A549 (cell line): ENCODE measurements at regions not wholly inside any gene's neighbourhood (a gene's known extent, or its start where the extent isn't known, plus 50 kb on each side); places are given as distances from the start of the nearest gene placed in this dataset.

Source experiments
- CHD2 ChIP-seq: fragments of 150-350 bp; IDR thresholded peaks from 2 replicates; pipeline ENCODE4 v1.6.1; 2014; ENCODE audit warnings: low read length; ENCODE audit not compliant: partially characterized antibody
- KDM1A ChIP-seq: fragments of 200-600 bp; sonication (generic); IDR thresholded peaks from 2 replicates; pipeline ENCODE4 v1.6.1; 2016; ENCODE audit warnings: low read depth, mild to moderate bottlenecking
- MAZ ChIP-seq: fragments of 150-350 bp; IDR thresholded peaks from 2 replicates; pipeline ENCODE4 v1.6.1; 2014; ENCODE audit warnings: antibody characterized with exemption, low read depth, low read length, borderline replicate concordance
- POLR2A ChIP-seq: IDR thresholded peaks from 2 replicates; pipeline ENCODE4 v1.6.1; 2012; ENCODE audit warnings: mild to moderate bottlenecking, low read length
- RCOR1 ChIP-seq: fragments of 150-350 bp; IDR thresholded peaks from 2 replicates; pipeline ENCODE4 v1.6.1; 2014; ENCODE audit warnings: antibody characterized with exemption, low read length, low read depth
- SMC3 ChIP-seq: fragments of >200 bp; sonication (Bioruptor Twin); formaldehyde crosslinking; IDR thresholded peaks from 3 replicates; pipeline ENCODE4 v1.6.1; 2018; ENCODE audit warnings: inconsistent platforms
- TF ChIP-seq, protein P1 (sequence below): fragments of >200 bp; sonication (Bioruptor Twin); formaldehyde crosslinking; IDR thresholded peaks from 3 replicates; pipeline ENCODE4 v1.5.1; 2016
- TF ChIP-seq, protein P2 (sequence below): fragments of 150-350 bp; IDR thresholded peaks from 2 replicates; pipeline ENCODE4 v1.6.1; 2014; ENCODE audit warnings: low read depth, mild to moderate bottlenecking, low read length
- TF ChIP-seq, protein P3 (sequence below): fragments of 200-600 bp; sonication (generic); IDR thresholded peaks from 2 replicates; pipeline ENCODE4 v1.6.1; 2016; ENCODE audit warnings: antibody characterized with exemption, mild to moderate bottlenecking, moderate library complexity
- TF ChIP-seq, protein P4 (sequence below): fragments of 250-450 bp; sonication (Bioruptor Pico); IDR thresholded peaks from 2 replicates; pipeline ENCODE4 v1.5.0; 2021; ENCODE audit warnings: mild to moderate bottlenecking, moderate library complexity, borderline replicate concordance
- TF ChIP-seq, protein P5 (sequence below): IDR thresholded peaks from 2 replicates; pipeline ENCODE4 v1.6.1; 2012; ENCODE audit warnings: low read depth, borderline replicate concordance

DNA sequence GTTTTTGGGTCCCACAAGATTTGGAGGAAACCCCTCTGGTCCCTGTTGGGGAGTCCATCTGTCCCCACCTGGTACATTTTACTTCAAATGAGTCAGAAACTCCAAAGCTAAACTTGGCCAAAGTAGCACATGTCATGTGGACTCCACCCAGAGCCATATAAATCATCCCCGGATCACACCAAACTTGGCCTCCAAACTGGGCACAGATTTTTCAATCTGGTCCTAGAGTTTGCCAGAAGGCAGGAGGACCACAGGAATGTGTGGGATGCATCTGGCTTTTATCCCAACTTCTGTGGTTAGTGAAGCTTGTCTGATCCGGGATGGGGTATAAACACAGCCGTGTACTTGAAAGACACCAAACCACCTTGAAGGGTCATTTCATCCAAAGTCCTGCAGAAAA, 66.3 kb downstream of the MAT2B start:
- TF ChIP-seq, protein P1, sequence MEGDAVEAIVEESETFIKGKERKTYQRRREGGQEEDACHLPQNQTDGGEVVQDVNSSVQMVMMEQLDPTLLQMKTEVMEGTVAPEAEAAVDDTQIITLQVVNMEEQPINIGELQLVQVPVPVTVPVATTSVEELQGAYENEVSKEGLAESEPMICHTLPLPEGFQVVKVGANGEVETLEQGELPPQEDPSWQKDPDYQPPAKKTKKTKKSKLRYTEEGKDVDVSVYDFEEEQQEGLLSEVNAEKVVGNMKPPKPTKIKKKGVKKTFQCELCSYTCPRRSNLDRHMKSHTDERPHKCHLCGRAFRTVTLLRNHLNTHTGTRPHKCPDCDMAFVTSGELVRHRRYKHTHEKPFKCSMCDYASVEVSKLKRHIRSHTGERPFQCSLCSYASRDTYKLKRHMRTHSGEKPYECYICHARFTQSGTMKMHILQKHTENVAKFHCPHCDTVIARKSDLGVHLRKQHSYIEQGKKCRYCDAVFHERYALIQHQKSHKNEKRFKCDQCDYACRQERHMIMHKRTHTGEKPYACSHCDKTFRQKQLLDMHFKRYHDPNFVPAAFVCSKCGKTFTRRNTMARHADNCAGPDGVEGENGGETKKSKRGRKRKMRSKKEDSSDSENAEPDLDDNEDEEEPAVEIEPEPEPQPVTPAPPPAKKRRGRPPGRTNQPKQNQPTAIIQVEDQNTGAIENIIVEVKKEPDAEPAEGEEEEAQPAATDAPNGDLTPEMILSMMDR: no peak
- TF ChIP-seq, protein P2, sequence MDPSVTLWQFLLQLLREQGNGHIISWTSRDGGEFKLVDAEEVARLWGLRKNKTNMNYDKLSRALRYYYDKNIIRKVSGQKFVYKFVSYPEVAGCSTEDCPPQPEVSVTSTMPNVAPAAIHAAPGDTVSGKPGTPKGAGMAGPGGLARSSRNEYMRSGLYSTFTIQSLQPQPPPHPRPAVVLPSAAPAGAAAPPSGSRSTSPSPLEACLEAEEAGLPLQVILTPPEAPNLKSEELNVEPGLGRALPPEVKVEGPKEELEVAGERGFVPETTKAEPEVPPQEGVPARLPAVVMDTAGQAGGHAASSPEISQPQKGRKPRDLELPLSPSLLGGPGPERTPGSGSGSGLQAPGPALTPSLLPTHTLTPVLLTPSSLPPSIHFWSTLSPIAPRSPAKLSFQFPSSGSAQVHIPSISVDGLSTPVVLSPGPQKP: no peak
- TF ChIP-seq, protein P3, sequence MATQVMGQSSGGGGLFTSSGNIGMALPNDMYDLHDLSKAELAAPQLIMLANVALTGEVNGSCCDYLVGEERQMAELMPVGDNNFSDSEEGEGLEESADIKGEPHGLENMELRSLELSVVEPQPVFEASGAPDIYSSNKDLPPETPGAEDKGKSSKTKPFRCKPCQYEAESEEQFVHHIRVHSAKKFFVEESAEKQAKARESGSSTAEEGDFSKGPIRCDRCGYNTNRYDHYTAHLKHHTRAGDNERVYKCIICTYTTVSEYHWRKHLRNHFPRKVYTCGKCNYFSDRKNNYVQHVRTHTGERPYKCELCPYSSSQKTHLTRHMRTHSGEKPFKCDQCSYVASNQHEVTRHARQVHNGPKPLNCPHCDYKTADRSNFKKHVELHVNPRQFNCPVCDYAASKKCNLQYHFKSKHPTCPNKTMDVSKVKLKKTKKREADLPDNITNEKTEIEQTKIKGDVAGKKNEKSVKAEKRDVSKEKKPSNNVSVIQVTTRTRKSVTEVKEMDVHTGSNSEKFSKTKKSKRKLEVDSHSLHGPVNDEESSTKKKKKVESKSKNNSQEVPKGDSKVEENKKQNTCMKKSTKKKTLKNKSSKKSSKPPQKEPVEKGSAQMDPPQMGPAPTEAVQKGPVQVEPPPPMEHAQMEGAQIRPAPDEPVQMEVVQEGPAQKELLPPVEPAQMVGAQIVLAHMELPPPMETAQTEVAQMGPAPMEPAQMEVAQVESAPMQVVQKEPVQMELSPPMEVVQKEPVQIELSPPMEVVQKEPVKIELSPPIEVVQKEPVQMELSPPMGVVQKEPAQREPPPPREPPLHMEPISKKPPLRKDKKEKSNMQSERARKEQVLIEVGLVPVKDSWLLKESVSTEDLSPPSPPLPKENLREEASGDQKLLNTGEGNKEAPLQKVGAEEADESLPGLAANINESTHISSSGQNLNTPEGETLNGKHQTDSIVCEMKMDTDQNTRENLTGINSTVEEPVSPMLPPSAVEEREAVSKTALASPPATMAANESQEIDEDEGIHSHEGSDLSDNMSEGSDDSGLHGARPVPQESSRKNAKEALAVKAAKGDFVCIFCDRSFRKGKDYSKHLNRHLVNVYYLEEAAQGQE: no peak
- TF ChIP-seq RCOR1 (no peak), POLR2A (no peak), KDM1A (no peak), SMC3 (no peak), MAZ (no peak), CHD2 (no peak)
- TF ChIP-seq, protein P4, sequence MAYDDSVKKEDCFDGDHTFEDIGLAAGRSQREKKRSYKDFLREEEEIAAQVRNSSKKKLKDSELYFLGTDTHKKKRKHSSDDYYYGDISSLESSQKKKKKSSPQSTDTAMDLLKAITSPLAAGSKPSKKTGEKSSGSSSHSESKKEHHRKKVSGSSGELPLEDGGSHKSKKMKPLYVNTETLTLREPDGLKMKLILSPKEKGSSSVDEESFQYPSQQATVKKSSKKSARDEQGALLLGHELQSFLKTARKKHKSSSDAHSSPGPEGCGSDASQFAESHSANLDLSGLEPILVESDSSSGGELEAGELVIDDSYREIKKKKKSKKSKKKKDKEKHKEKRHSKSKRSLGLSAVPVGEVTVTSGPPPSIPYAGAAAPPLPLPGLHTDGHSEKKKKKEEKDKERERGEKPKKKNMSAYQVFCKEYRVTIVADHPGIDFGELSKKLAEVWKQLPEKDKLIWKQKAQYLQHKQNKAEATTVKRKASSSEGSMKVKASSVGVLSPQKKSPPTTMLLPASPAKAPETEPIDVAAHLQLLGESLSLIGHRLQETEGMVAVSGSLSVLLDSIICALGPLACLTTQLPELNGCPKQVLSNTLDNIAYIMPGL: no peak
- TF ChIP-seq, protein P5, sequence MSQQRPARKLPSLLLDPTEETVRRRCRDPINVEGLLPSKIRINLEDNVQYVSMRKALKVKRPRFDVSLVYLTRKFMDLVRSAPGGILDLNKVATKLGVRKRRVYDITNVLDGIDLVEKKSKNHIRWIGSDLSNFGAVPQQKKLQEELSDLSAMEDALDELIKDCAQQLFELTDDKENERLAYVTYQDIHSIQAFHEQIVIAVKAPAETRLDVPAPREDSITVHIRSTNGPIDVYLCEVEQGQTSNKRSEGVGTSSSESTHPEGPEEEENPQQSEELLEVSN: no peak
